ENCODE measurements at regions not wholly inside any gene's neighbourhood (a gene's known extent, or its start where the extent isn't known, plus 50 kb on each side); places are given as distances from the start of the nearest gene placed in this dataset.
A peak's percentile ranks its signal among the peaks of the same experiment; 100 is the strongest.

- no peak for DNase-seq (ENCODE audit: low read depth)
- TF ChIP-seq, protein P1, sequence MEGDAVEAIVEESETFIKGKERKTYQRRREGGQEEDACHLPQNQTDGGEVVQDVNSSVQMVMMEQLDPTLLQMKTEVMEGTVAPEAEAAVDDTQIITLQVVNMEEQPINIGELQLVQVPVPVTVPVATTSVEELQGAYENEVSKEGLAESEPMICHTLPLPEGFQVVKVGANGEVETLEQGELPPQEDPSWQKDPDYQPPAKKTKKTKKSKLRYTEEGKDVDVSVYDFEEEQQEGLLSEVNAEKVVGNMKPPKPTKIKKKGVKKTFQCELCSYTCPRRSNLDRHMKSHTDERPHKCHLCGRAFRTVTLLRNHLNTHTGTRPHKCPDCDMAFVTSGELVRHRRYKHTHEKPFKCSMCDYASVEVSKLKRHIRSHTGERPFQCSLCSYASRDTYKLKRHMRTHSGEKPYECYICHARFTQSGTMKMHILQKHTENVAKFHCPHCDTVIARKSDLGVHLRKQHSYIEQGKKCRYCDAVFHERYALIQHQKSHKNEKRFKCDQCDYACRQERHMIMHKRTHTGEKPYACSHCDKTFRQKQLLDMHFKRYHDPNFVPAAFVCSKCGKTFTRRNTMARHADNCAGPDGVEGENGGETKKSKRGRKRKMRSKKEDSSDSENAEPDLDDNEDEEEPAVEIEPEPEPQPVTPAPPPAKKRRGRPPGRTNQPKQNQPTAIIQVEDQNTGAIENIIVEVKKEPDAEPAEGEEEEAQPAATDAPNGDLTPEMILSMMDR (conservative IDR thresholded peaks at IDR 0.05; ENCODE audit: low read depth, low read length), result no peak
- no peak overlapping the region for H3K4me3 ChIP-seq (ENCODE audit: low read length)
Measured at GRCh38 chr18:11391661-11392060, 217.7 kb upstream of the SLC35G4 start.

- no peak for DNase-seq (ENCODE audit: low read depth)
- TF ChIP-seq, protein P1 (conservative IDR thresholded peaks at IDR 0.05; ENCODE audit: low read depth, low read length), result no peak
- H3K4me3 ChIP-seq (ENCODE audit: low read length), result no peak overlapping the region
Measured at GRCh38 chr18:11388755-11389680, 220.4 kb upstream of the SLC35G4 start.

- no peak overlapping the region for H3K4me3 ChIP-seq (ENCODE audit: low read length)
- TF ChIP-seq, protein P1 (conservative IDR thresholded peaks at IDR 0.05; ENCODE audit: low read depth, low read length), result peak; percentile 44
- no peak for DNase-seq (ENCODE audit: low read depth)
Measured at GRCh38 chr18:11387880-11388279, 221.5 kb upstream of the SLC35G4 start.

DNA sequence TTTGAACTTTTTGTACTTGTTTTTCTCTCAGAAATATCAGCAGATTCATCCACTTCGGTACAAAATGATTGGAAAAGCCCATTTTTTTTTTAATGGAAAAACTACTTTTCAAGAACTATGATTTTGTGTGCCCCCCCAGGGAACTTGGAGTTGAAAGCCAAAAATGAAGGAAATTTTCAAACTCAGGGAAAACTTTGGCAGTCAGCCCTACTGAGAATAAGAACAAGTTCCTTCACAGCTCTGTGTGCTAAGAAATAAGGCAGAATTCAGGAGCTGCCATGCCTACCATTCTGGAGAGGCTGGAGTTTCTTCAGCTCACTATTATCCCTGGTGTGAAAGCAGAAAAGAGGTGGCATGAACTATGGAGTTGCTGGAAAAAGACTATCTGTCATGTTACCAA lies 226.0 kb upstream of the SLC35G4 start:
- DNase-seq (ENCODE audit: low read depth), result no peak
- TF ChIP-seq, protein P1 (conservative IDR thresholded peaks at IDR 0.05; ENCODE audit: low read depth, low read length), result no peak
- no peak overlapping the region for H3K4me3 ChIP-seq (ENCODE audit: low read length)

DNA sequence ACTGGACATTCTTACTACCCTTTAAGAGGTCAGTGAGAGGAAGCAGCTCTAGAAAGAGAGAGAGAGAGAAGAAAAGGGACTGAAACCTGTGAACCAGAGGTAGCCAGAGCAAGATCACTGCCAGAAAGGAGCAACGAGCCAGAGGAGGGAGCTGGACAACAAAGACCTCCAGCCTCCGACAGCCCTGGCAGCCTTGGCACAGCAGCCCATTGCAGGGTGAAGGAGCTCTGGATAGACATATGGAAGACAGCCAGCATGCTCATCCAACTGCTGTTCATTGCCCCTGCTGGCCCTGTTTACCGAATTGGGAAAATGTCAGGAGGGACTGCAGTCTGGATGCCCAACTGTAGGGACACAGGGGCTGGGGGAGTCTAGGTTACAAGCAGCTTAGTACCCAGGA lies 228.4 kb upstream of the SLC35G4 start:
- no peak for DNase-seq (ENCODE audit: low read depth)
- H3K4me3 ChIP-seq (ENCODE audit: low read length), result no peak overlapping the region
- TF ChIP-seq, protein P1 (conservative IDR thresholded peaks at IDR 0.05; ENCODE audit: low read depth, low read length), result no peak

DNA sequence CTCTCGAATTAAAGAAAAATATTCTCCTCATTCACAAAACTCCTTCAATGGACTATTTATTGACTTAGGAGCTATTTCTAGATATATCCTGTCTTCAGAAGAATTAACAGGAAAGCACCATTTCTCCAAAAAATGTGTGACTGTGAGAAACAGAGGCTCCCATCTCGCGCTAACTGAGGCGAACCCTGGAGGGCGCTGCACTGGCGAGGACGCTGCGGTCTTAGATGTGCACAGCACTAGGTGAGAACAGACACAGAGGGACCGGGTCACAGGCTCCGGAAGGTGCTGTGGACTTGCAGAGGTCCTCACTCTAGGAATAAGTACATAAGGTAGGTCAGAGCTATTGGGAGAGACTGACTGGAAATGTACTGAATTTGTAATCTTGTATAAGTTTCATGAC lies 229.7 kb upstream of the SLC35G4 start:
- no peak overlapping the region for H3K4me3 ChIP-seq (ENCODE audit: low read length)
- DNase-seq (ENCODE audit: low read depth), result no peak
- TF ChIP-seq, protein P1 (conservative IDR thresholded peaks at IDR 0.05; ENCODE audit: low read depth, low read length), result no peak

Measured in retinal pigment epithelial cell (primary cell).